ENCODE measurements at regions not wholly inside any gene's neighbourhood (a gene's known extent, or its start where the extent isn't known, plus 50 kb on each side); places are given as distances from the start of the nearest gene placed in this dataset.

- H3K4me3 ChIP-seq (replicated peaks; ENCODE audit: low read depth, low read length) = no peak overlapping the region
- no peak for TF ChIP-seq CTCF (IDR thresholded peaks at IDR 0.05; ENCODE audit: low read length, missing control alignments)
- no peak for DNase-seq (ENCODE audit: low read depth)
Measured at GRCh38 chr1:221099747-221100595, 220.7 kb downstream of the HLX start.

- TF ChIP-seq CTCF (IDR thresholded peaks at IDR 0.05; ENCODE audit: low read length, missing control alignments) = no peak
- DNase-seq (ENCODE audit: low read depth) = peak; percentile 72
Measured at GRCh38 chr1:221100611-221101010, 221.4 kb downstream of the HLX start.

GRCh38 chr1:221101807-221102605, 222.8 kb downstream of the HLX start:
- peak; percentile 57 for DNase-seq (ENCODE audit: low read depth)
- TF ChIP-seq CTCF (IDR thresholded peaks at IDR 0.05; ENCODE audit: low read length, missing control alignments) = no peak

More at GRCh38 chr1:221100611-221101010, 221.4 kb downstream of the HLX start:
- no peak overlapping the region for H3K4me3 ChIP-seq (replicated peaks; ENCODE audit: low read depth, low read length)

GRCh38 chr1:221104596-221104995, 225.4 kb downstream of the HLX start:
- no peak for TF ChIP-seq CTCF (IDR thresholded peaks at IDR 0.05; ENCODE audit: low read length, missing control alignments)
- no peak overlapping the region for H3K4me3 ChIP-seq (replicated peaks; ENCODE audit: low read depth, low read length)
- no peak for DNase-seq (ENCODE audit: low read depth)

More at GRCh38 chr1:221101807-221102605, 222.8 kb downstream of the HLX start:
- no peak overlapping the region for H3K4me3 ChIP-seq (replicated peaks; ENCODE audit: low read depth, low read length)

GRCh38 chr1:221105578-221105977, 226.3 kb downstream of the HLX start:
- H3K4me3 ChIP-seq (replicated peaks; ENCODE audit: low read depth, low read length) = no peak overlapping the region
- TF ChIP-seq CTCF (IDR thresholded peaks at IDR 0.05; ENCODE audit: low read length, missing control alignments) = no peak
- no peak for DNase-seq (ENCODE audit: low read depth)

- TF ChIP-seq CTCF (IDR thresholded peaks at IDR 0.05; ENCODE audit: low read length, missing control alignments) = no peak
- DNase-seq (ENCODE audit: low read depth) = no peak
Measured at GRCh38 chr1:221106616-221107015, 227.4 kb downstream of the HLX start.

More at GRCh38 chr1:221106616-221107015, 227.4 kb downstream of the HLX start:
- no peak overlapping the region for H3K4me3 ChIP-seq (replicated peaks; ENCODE audit: low read depth, low read length)

Measured in fibroblast of pulmonary artery (primary cell).